GM23338 (cell line): ENCODE measurements at regions not wholly inside any gene's neighbourhood (a gene's known extent, or its start where the extent isn't known, plus 50 kb on each side); places are given as distances from the start of the nearest gene placed in this dataset.

ENCODE experiments used
- ATAC-seq: fragments of 200-7000 bp; cut with Tn5 transposase; 3 replicates; pipeline ENCODE4 v1.9.1; 2020
- DNase-seq: peaks from one replicate; pipeline ENCODE4 v3.0.0-alpha.2; 2015; ENCODE audit warnings: low spot score
- H2AFZ ChIP-seq: fragments of 200-600 bp; sonication (generic); 2 replicates; pipeline ENCODE4 v1.8.0; 2016; ENCODE audit warnings: antibody characterized with exemption, mild to moderate bottlenecking, moderate library complexity
- H3F3A ChIP-seq: fragments of 200-600 bp; sonication (generic); replicated peaks from 2 replicates; pipeline ENCODE4 v1.8.0; 2017; ENCODE audit warnings: antibody characterized with exemption, mixed run types, low read depth
- H3K27ac ChIP-seq: fragments of 200-600 bp; sonication (generic); 2 replicates; pipeline ENCODE4 v1.6.1; 2016; ENCODE audit warnings: low read depth
- H3K27me3 ChIP-seq: fragments of 200-600 bp; sonication (generic); 2 replicates; pipeline ENCODE4 v1.8.0; 2016; ENCODE audit warnings: mild to moderate bottlenecking, mixed run types, moderate library complexity; ENCODE audit not compliant: insufficient read depth
- H3K36me3 ChIP-seq: fragments of 200-600 bp; sonication (generic); 2 replicates; pipeline ENCODE4 v1.8.0; 2016; ENCODE audit warnings: mild to moderate bottlenecking; ENCODE audit not compliant: insufficient read depth
- H3K4me1 ChIP-seq: fragments of 200-600 bp; sonication (generic); 2 replicates; pipeline ENCODE4 v1.8.0; 2016; ENCODE audit warnings: mild to moderate bottlenecking, moderate library complexity; ENCODE audit not compliant: insufficient read depth
- H3K4me2 ChIP-seq: fragments of 200-600 bp; sonication (generic); 2 replicates; pipeline ENCODE4 v1.7.1; 2017; ENCODE audit warnings: mixed run types
- H3K4me3 ChIP-seq: fragments of 200-600 bp; sonication (generic); 2 replicates; pipeline ENCODE4 v1.6.1; 2016; ENCODE audit warnings: mixed run types
- H3K79me2 ChIP-seq: fragments of 200-600 bp; sonication (generic); replicated peaks from 2 replicates; pipeline ENCODE4 v1.8.0; 2017; ENCODE audit warnings: mild to moderate bottlenecking; ENCODE audit not compliant: insufficient read depth
- H3K9me2 ChIP-seq: fragments of 200-600 bp; sonication (generic); 2 replicates; pipeline ENCODE4 v1.8.0; 2017; ENCODE audit not compliant: insufficient read depth
- H4K20me1 ChIP-seq: fragments of 200-600 bp; sonication (generic); replicated peaks from 2 replicates; pipeline ENCODE4 v1.8.0; 2017; ENCODE audit warnings: mild to moderate bottlenecking; ENCODE audit not compliant: insufficient read depth
- H3K27ac Mint-ChIP-seq: 2 replicates; pipeline ENCODE4 v1.8.0; 2020; ENCODE audit warnings: inconsistent platforms, mild to moderate bottlenecking, moderate library complexity, mixed read lengths
- H3K27me3 Mint-ChIP-seq: 3 replicates; pipeline ENCODE4 v1.8.0; 2022; ENCODE audit warnings: low read depth, mild to moderate bottlenecking, moderate library complexity, mixed read lengths, inconsistent platforms; ENCODE audit not compliant: insufficient read depth, poor library complexity
- H3K36me3 Mint-ChIP-seq: 3 replicates; pipeline ENCODE4 v1.8.0; 2021; ENCODE audit warnings: low read depth, mild to moderate bottlenecking, inconsistent platforms, moderate library complexity, mixed read lengths
- H3K4me1 Mint-ChIP-seq: 3 replicates; pipeline ENCODE4 v1.8.0; 2020; ENCODE audit warnings: mild to moderate bottlenecking, inconsistent platforms, mixed read lengths
- H3K4me3 Mint-ChIP-seq: 3 replicates; pipeline ENCODE4 v1.8.0; 2021; ENCODE audit warnings: moderate library complexity, mild to moderate bottlenecking, inconsistent platforms, mixed read lengths
- H3K9me3 Mint-ChIP-seq: 3 replicates; pipeline ENCODE4 v1.8.0; 2020; ENCODE audit warnings: moderate library complexity, mild to moderate bottlenecking, inconsistent platforms, mixed read lengths
- CREB1 ChIP-seq: fragments of 250-450 bp; sonication (Bioruptor Pico); IDR thresholded peaks from 2 replicates; pipeline ENCODE4 v1.5.0; 2020; ENCODE audit warnings: low read depth, mild to moderate bottlenecking, moderate library complexity
- EZH2 ChIP-seq: fragments of 200-600 bp; sonication (generic); IDR thresholded peaks from one replicate; pipeline ENCODE4 v1.8.0; 2017; ENCODE audit warnings: antibody characterized with exemption, mild to moderate bottlenecking, low read depth; ENCODE audit not compliant: unreplicated experiment
- EZH2phosphoT487 ChIP-seq: fragments of 200-600 bp; sonication (generic); IDR thresholded peaks from one replicate; pipeline ENCODE4 v1.8.1; 2018; ENCODE audit warnings: antibody characterized with exemption; ENCODE audit not compliant: unreplicated experiment
- JUNB ChIP-seq: IDR thresholded peaks from one replicate; pipeline ENCODE4 v1.6.1; 2016; ENCODE audit warnings: antibody characterized with exemption; ENCODE audit not compliant: unreplicated experiment
- POLR2AphosphoS5 ChIP-seq: IDR thresholded peaks from 2 replicates; pipeline ENCODE4 v1.6.1; 2016; ENCODE audit warnings: antibody characterized with exemption, low read depth
- STAT1 ChIP-seq: IDR thresholded peaks from one replicate; pipeline ENCODE4 v1.6.1; 2016; ENCODE audit warnings: antibody characterized with exemption; ENCODE audit not compliant: unreplicated experiment
- ZNF114 ChIP-seq: fragments of 250-450 bp; sonication (Bioruptor Pico); IDR thresholded peaks from 2 replicates; pipeline ENCODE4 v1.5.0; 2020; ENCODE audit warnings: mild to moderate bottlenecking, moderate library complexity
- ZNF331 ChIP-seq: fragments of 250-450 bp; sonication (Bioruptor Pico); IDR thresholded peaks from 2 replicates; pipeline ENCODE4 v1.5.0; 2020; ENCODE audit warnings: low read depth, mild to moderate bottlenecking, moderate library complexity
- TF ChIP-seq, protein P1 (sequence below): IDR thresholded peaks from one replicate; pipeline ENCODE4 v1.6.1; 2018; ENCODE audit warnings: antibody characterized with exemption; ENCODE audit not compliant: unreplicated experiment
- TF ChIP-seq, protein P2 (sequence below), 2 experiments: fragments of 200-600 bp in 1 of 2; sonication (generic) in 1 of 2; conservative IDR thresholded peaks; 2 replicates each; pipeline versions ENCODE4 v1.5.1 to v1.6.1; 2016 to 2017; ENCODE audit warnings: antibody characterized with exemption in 2 of 2, low read depth in 2 of 2, mild to moderate bottlenecking in 2 of 2, moderate library complexity in 1 of 2
- TF ChIP-seq, protein P3 (sequence below): IDR thresholded peaks from 2 replicates; pipeline ENCODE4 v1.6.1; 2016; ENCODE audit warnings: antibody characterized with exemption
- TF ChIP-seq, protein P4 (sequence below): fragments of 250-450 bp; sonication (Bioruptor Pico); IDR thresholded peaks from 2 replicates; pipeline ENCODE4 v1.5.0; 2020; ENCODE audit warnings: mild to moderate bottlenecking, moderate library complexity

DNA sequence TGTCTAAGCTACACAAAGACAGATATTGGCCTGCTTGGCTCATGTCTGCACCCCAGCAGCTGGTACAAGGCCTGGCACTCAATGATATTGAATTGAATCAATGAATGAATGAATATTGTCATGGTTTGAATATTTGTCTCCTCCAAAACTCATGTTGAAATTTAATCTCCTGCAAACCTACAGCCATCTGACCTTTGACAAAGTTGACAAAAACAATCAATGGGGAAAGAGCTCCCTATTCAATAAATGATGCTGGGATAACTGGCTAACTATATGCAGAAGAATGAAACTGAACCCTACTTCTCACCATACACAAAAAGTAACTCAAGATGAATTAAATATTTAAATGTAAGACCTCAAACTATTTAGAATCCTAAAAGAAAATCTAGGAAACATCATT, 144.7 kb downstream of the CYP26A1 start (continued):
- TF ChIP-seq, protein P1, sequence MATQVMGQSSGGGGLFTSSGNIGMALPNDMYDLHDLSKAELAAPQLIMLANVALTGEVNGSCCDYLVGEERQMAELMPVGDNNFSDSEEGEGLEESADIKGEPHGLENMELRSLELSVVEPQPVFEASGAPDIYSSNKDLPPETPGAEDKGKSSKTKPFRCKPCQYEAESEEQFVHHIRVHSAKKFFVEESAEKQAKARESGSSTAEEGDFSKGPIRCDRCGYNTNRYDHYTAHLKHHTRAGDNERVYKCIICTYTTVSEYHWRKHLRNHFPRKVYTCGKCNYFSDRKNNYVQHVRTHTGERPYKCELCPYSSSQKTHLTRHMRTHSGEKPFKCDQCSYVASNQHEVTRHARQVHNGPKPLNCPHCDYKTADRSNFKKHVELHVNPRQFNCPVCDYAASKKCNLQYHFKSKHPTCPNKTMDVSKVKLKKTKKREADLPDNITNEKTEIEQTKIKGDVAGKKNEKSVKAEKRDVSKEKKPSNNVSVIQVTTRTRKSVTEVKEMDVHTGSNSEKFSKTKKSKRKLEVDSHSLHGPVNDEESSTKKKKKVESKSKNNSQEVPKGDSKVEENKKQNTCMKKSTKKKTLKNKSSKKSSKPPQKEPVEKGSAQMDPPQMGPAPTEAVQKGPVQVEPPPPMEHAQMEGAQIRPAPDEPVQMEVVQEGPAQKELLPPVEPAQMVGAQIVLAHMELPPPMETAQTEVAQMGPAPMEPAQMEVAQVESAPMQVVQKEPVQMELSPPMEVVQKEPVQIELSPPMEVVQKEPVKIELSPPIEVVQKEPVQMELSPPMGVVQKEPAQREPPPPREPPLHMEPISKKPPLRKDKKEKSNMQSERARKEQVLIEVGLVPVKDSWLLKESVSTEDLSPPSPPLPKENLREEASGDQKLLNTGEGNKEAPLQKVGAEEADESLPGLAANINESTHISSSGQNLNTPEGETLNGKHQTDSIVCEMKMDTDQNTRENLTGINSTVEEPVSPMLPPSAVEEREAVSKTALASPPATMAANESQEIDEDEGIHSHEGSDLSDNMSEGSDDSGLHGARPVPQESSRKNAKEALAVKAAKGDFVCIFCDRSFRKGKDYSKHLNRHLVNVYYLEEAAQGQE: no peak
- TF ChIP-seq, protein P2, sequence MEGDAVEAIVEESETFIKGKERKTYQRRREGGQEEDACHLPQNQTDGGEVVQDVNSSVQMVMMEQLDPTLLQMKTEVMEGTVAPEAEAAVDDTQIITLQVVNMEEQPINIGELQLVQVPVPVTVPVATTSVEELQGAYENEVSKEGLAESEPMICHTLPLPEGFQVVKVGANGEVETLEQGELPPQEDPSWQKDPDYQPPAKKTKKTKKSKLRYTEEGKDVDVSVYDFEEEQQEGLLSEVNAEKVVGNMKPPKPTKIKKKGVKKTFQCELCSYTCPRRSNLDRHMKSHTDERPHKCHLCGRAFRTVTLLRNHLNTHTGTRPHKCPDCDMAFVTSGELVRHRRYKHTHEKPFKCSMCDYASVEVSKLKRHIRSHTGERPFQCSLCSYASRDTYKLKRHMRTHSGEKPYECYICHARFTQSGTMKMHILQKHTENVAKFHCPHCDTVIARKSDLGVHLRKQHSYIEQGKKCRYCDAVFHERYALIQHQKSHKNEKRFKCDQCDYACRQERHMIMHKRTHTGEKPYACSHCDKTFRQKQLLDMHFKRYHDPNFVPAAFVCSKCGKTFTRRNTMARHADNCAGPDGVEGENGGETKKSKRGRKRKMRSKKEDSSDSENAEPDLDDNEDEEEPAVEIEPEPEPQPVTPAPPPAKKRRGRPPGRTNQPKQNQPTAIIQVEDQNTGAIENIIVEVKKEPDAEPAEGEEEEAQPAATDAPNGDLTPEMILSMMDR (conservative IDR thresholded peaks at IDR 0.05; ENCODE audit: low read depth in 2 of 2): no peak
- TF ChIP-seq STAT1 (no peak), JUNB (no peak), EZH2phosphoT487 (no peak), ZNF114 (CRISPR knock-in tag) (no peak), ZNF331 (no peak)

DNA sequence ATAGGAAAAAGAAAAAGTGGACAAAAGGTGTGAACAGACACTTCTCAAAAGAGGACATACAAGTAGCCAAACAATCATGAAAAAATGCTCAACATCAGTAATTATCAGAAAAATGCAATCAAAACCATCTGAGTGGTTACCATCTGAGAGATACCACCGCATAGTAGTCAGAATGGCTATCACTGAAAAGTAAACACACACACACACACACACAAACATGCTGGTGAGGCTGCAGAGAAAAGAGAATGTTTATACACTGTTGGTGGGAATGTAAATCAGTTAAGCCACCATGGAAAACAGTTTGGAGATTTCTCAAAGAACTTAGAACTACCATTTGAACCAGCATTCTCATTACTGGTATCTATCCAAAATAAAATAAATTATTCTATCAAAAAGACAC, 145.7 kb downstream of the CYP26A1 start:
- 0 out of 3 replicates have a peak, but pooled peaks cover 2% of the 10 kb centered on the region for H3K4me1 Mint-ChIP-seq
- no peak overlapping the region for H3K27ac ChIP-seq
- DNase-seq (no peak), ATAC-seq (no peak)
- peaks cover 2% of the 10 kb centered on the region; the same call in 2 of the 3 replicates for H3K36me3 Mint-ChIP-seq
- no peak overlapping the region for H3K4me3 ChIP-seq
- no peak overlapping the region for H3K27ac Mint-ChIP-seq
- no peaks in the 10 kb centered on the region for H3K79me2 ChIP-seq
- H3F3A ChIP-seq: no peaks in the 10 kb centered on the region
- no peaks in the 10 kb centered on the region for H4K20me1 ChIP-seq
- no peak overlapping the region for H2AFZ ChIP-seq
- H3K9me3 Mint-ChIP-seq: peaks cover 10% of the 10 kb centered on the region
- no peak overlapping the region for H3K4me2 ChIP-seq
- peaks cover 12% of the 10 kb centered on the region for H3K27me3 Mint-ChIP-seq
- no peaks in the 10 kb centered on the region for H3K4me1 ChIP-seq
- 0 out of 2 replicates have a peak, but pooled peaks cover 3% of the 10 kb centered on the region for H3K9me2 ChIP-seq
- H3K36me3 ChIP-seq: no peaks in the 10 kb centered on the region
- no peaks in the 10 kb centered on the region for H3K27me3 ChIP-seq
- no peak overlapping the region for H3K4me3 Mint-ChIP-seq
- TF ChIP-seq POLR2AphosphoS5 (no peak), EZH2 (no peak), ZNF114 (CRISPR knock-in tag) (no peak), CREB1 (no peak), JUNB (no peak), STAT1 (no peak), ZNF331 (no peak)
- TF ChIP-seq, protein P3, sequence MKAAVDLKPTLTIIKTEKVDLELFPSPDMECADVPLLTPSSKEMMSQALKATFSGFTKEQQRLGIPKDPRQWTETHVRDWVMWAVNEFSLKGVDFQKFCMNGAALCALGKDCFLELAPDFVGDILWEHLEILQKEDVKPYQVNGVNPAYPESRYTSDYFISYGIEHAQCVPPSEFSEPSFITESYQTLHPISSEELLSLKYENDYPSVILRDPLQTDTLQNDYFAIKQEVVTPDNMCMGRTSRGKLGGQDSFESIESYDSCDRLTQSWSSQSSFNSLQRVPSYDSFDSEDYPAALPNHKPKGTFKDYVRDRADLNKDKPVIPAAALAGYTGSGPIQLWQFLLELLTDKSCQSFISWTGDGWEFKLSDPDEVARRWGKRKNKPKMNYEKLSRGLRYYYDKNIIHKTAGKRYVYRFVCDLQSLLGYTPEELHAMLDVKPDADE: no peak
- TF ChIP-seq, protein P4, sequence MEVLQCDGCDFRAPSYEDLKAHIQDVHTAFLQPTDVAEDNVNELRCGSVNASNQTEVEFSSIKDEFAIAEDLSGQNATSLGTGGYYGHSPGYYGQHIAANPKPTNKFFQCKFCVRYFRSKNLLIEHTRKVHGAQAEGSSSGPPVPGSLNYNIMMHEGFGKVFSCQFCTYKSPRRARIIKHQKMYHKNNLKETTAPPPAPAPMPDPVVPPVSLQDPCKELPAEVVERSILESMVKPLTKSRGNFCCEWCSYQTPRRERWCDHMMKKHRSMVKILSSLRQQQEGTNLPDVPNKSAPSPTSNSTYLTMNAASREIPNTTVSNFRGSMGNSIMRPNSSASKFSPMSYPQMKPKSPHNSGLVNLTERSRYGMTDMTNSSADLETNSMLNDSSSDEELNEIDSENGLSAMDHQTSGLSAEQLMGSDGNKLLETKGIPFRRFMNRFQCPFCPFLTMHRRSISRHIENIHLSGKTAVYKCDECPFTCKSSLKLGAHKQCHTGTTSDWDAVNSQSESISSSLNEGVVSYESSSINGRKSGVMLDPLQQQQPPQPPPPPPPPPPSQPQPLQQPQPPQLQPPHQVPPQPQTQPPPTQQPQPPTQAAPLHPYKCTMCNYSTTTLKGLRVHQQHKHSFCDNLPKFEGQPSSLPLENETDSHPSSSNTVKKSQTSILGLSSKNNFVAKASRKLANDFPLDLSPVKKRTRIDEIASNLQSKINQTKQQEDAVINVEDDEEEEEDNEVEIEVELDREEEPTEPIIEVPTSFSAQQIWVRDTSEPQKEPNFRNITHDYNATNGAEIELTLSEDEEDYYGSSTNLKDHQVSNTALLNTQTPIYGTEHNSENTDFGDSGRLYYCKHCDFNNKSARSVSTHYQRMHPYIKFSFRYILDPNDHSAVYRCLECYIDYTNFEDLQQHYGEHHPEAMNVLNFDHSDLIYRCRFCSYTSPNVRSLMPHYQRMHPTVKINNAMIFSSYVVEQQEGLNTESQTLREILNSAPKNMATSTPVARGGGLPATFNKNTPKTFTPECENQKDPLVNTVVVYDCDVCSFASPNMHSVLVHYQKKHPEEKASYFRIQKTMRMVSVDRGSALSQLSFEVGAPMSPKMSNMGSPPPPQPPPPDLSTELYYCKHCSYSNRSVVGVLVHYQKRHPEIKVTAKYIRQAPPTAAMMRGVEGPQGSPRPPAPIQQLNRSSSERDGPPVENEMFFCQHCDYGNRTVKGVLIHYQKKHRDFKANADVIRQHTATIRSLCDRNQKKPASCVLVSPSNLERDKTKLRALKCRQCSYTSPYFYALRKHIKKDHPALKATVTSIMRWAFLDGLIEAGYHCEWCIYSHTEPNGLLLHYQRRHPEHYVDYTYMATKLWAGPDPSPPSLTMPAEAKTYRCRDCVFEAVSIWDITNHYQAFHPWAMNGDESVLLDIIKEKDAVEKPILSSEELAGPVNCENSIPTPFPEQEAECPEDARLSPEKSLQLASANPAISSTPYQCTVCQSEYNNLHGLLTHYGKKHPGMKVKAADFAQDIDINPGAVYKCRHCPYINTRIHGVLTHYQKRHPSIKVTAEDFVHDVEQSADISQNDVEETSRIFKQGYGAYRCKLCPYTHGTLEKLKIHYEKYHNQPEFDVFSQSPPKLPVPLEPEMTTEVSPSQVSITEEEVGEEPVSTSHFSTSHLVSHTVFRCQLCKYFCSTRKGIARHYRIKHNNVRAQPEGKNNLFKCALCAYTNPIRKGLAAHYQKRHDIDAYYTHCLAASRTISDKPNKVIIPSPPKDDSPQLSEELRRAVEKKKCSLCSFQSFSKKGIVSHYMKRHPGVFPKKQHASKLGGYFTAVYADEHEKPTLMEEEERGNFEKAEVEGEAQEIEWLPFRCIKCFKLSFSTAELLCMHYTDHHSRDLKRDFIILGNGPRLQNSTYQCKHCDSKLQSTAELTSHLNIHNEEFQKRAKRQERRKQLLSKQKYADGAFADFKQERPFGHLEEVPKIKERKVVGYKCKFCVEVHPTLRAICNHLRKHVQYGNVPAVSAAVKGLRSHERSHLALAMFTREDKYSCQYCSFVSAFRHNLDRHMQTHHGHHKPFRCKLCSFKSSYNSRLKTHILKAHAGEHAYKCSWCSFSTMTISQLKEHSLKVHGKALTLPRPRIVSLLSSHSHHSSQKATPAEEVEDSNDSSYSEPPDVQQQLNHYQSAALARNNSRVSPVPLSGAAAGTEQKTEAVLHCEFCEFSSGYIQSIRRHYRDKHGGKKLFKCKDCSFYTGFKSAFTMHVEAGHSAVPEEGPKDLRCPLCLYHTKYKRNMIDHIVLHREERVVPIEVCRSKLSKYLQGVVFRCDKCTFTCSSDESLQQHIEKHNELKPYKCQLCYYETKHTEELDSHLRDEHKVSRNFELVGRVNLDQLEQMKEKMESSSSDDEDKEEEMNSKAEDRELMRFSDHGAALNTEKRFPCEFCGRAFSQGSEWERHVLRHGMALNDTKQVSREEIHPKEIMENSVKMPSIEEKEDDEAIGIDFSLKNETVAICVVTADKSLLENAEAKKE (CRISPR knock-in tag): no peak
